Glomerular visceral epithelial cell (primary cell): ENCODE measurements at regions not wholly inside any gene's neighbourhood (a gene's known extent, or its start where the extent isn't known, plus 50 kb on each side); places are given as distances from the start of the nearest gene placed in this dataset.
"Not testable (repeated sequence)": the region's sequence is repeated elsewhere in the genome, so short reads cannot be mapped to it uniquely, and the experiment has no call there.

Experiments used
- DNase-seq: peaks from one replicate; pipeline ENCODE4 v3.0.0-alpha.2; 2016; ENCODE audit errors: extremely low spot score

DNA sequence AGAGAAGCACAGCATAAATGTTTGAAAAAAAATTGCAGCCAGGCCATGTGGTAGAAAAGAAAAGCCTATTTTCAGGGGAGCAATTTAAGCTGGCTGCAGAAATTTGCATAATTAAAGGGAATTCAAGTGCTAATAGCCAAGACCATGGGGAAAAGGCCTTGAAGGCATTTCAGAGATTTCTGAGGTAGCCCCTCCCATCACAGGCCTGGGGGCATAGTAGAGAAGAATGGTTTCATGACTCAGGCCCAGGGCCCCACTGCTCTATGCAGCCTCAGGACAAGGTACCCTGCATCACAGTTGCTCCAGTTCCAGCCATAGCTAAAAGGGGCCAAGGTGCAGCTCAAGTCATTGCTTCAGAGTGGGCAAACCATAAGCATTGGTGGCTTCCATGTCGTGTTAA, 1416.0 kb downstream of the EFNA5 start:
- DNase-seq, result no peak

DNA sequence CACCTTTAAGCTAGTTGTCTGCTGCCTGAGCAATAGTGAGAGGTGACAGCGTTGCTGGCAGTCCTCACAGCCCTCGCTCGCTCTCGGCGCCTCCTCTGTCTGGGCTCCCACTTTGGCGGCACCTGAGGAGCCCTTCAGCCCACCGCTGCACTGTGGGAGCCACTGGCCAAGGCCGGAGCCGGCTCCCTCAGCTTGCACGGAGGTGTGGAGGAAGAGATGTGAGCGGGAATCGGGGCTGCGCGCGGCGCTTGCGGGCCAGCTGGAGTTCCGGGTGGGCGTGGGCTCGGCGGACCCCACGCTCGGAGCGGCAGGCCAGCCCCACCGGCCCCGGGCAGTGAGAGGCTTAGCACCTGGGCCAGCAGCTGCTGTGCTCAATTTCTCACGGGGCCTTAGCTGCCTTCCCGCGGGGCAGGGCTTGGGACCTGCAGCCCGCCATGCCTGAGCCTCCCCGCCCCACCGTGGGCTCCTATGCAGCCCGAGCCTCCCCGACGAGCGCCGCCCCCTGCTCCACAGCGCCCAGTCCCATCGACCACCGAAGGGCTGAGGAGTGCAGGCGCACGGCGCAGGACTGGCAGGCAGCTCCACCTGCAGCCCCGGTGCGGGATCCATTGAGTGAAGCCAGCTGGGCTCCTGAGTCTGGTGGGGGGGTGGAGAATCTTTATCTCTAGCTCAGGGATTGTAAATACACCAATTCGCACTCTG, 1424.5 kb downstream of the EFNA5 start:
- not testable (repeated sequence) for DNase-seq

DNA sequence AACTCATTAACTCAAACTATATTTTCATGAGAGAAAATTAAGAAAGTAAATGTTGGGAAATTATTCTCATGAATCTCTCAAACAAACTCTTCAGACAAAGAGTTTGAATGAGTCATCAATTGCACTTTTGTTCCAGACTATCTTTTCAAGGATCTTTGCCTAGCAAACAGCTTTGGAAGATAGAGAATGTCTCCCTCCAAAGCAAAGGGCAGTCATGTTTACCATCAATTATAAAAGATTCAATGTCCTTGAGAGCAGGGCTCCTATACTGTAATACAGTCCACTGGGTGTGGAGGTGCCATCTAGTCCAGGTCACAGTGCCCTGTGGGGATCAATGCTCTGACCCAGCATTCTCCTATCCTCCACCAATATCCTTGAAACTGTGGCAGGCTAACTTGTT, 1429.3 kb downstream of the EFNA5 start:
- DNase-seq, result no peak

DNA sequence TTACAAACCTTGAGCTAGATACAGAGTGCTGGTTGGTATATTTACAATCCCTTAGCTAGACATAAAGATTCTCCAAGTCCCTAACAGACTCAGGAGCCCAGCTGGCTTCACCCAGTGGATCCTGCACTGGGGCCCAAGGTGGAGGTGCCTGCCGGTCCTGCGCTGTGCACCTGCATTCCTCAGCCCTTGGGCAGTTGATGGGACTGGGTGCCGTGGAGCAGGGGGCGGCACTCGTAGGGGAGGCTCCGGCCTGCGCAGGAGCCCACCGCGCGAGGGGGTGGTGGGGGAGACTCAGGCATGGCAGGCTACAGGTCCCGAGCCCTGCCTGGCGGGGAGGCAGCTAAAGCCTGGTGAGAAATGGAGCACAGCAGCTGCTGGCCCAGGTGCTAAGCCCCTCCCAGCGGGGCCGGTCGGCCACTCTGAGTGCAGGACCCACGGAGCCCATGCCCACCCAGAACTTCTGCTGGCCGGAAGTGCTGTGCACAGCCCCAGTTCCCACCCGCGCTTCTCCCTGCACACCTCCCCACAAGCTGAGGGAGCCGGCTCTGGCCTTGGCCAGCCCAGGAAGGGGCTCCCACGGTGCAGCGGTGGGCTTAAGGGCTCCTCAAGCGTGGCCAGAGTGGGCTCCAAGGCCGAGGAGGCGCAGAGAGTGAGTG, 1464.7 kb downstream of the EFNA5 start:
- DNase-seq, result no peak

DNA sequence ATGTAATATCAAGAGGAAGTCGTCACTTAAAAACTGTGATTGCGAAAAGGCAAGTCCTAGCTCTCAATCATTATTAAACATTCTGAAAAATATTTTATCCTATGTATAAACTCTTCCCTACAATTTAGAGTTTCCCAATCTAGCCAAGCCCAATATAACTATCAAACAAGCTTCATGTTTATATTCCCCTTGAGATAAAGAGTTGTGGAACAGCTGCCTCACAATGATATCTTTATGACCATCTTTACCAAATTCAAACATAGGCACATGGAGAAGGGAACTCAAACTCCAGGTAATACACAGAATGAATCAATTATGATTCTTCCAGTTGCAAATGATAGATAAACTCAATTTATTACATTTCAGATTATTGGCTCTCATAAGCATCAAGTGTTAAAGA, 1468.7 kb downstream of the EFNA5 start:
- DNase-seq, result no peak

DNA sequence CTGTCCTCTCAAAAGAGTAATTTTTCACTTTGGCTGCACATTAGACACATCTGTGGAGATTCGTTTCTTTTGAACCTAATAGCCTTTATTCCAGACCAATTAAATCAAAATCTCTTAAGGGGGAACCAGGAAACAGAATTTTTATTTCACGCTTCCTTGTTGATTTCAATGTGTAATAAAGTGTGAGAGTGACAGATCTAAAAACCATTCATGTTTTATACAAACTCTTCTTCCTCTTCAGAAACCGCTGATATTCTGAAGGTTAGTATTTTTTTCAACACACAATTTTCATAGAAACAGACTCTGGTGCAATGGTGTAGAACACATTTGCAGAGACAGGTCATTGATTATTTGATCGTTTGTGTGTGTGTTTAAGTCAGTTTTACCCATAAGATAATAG, 1469.8 kb downstream of the EFNA5 start:
- no peak for DNase-seq

DNA sequence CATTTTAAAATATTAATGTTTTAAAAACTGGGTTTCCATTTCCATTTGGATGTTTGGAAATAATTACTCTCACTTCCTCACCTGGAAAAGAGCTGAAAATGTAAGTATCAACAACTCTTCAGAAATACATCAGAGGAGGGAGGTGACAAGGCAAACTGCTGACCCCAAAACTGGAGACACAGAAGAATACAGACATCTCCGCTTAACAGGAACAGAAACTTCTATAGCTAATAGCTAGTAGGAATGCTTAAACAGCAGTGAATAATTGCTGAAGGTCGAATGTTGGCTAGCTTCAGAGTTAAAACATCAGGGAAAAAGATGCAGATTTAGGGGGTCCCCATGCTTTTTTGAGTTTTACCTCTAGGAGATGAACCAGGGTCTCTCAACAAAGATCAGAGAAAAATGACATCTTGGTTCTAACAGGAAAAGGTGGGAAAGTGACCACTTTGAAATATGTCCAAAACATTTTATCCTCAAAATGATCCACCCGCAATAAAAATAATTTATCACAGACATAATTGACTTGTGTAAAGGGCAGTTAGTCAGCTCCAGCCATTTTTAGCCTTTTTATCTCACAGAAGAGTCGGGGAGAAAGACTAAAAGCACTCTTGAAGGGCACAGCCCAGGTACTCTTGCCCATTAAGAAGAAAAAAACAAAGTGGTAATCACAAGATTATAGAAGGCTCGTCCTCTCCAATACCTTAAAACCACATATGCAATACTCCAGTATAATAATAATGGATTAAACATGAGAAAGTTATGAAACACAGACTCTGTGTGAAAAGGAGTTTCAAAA, 1474.9 kb downstream of the EFNA5 start:
- no peak for DNase-seq

DNA sequence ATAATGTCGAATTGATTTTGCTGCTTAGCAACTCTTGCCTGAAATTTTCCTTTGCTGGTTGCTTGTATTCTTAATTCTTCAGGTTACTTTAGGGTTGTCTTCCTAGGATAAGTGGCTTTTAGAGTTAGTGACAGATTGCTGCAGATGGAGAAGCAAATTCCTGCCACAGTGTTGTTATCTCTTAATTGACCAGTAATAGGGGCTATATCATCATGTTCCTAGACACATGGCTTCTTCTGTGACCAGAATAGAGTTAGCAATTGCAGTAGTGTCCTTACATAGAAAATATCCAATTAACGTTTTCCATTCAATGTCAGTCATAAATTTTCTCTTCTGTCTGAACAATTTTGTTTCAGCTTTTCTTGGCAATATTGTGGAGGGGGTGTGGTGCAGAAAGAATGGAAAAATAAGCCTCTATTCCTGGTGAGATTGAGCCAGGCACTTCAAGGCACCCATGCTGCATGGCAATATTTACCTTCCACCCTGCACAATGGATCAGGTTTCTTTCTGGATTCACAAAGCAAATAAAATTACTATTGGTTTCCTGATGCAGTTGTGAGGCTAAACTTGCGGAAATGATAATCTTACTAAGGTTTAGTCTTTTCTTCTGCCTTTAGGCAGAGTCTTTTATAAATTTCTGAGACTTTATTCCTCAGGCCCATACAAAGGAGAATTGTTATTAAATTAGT, 1481.5 kb downstream of the EFNA5 start:
- no peak for DNase-seq

DNA sequence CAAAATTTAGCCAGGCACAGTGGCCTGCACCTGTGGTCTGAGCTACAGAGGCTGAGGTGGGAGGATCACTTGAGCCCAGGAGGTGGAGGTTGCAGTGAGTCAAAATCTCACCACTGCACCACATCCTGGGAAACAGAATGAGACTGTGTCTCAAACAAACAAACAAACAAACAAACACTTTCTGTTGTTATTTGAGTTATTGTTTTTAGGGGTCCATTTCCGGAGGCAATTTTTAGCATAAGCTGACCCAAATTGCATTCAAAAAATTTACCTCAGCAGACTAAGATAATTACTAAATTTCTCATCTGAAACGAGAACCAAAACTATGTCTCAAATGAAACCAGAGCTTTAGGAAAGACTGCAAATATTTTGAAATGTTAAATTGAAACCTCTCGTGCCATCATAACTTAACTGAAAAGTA, 1485.1 kb downstream of the EFNA5 start:
- no peak for DNase-seq

DNA sequence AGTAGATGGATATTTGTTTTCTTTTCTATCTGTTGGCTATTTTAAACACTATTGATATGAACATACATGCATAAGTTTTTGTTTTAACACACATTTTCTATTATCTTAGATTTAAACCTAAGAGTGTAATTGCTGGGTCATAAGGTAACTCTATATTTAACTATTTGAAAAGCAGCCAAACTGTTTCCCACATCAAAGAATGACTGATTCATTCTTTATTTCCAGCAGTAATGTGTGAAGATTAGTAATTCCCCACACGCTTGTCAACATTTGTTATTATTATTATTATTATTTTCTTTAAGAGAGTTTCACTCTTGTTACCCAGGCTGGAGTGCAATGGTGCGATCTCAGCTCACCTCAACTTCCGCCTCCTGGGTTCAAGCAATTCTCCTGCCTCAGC, 1495.8 kb downstream of the EFNA5 start:
- DNase-seq, result no peak

DNA sequence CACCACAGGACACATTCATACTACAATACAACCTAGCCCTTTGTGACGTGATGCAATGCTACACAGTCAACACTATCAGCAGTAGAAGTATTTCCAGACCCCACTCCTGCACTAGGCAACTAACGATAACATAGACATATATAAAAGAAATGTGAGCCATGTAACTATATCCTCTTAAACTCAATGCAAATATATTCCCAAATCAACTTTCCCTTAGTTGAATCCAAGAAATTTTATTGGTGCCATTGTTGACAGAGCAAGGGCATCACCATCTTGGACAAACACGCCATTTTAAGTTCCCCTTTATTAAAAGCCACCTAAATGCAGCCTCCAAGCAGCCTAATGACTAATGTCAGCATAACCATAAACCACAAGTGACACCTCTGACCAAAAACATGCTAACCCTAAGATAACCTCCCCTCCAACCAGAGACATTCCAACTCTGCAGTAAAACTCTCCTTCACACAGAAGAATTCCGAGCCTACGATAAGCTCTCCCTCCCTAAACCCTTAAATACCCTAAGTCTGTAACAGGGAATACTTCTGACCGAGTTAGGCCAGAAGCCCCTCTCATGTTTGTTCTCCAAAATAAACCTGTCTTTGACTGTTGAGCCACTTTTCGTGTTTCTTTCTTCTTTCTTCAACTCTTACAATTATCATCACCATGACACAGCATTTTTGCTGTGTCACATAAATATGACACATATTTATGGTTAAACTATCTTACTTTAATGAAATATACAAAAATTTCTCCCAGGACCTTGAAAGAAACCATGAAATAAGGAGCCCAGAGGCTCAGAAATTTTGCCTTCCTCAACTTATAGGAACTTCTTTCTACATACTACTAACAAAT, 1497.8 kb downstream of the EFNA5 start:
- no peak for DNase-seq

DNA sequence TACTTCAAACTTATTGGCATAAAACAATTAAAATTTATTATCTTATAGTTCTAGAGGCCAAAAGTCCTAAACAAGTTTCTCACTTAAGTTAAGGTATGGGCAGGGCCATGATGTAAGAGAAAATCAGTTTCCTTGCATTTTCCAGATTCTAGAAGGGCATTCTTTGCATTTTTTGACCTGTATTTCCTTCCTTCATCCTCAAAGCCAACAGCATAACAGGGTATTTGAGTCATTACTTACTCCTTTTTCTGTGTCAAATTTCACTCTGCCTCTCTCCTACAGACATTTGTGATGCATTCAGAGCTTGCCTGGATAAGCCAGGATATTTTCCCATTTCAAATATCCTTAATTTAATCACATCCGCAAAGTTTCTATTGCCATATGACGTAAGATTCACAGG, 1499.0 kb downstream of the EFNA5 start:
- DNase-seq, result peak; percentile 1

DNA sequence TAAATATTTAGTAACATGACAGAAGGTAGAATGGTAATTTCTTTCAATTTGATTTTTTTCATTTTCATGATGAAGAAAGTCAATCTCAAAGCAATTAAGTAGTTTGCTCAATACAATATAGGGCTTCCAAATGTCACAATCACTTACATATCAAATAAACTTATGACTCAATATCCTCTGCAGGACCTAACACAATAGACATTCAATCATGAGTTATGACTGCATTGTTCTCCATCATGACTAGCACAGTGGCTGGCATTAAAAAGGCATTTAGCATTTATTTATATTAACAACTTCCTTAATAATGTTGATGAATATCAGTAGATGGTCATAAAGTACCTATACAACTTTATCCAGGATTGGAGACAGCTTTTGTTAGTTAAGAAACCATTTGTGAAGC, 1499.6 kb downstream of the EFNA5 start:
- no peak for DNase-seq

DNA sequence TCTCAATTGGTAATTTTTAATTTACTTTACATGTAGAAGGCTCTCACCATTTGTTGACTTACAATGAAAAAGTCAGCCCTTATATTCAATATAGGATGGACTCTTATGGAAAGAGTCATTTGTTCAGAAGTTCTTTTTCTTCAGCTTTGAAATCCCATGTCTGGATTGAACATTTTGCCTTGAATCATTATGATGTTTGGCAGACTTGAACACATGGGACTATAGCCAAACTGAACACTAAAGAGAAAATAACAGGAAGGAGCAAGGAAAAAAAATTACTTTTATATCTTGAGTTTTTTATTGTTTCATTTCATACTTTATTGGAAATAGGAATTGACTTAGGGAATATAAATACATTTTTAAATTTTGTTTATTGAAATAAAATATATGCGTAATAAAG, 1503.0 kb downstream of the EFNA5 start:
- no peak for DNase-seq

DNA sequence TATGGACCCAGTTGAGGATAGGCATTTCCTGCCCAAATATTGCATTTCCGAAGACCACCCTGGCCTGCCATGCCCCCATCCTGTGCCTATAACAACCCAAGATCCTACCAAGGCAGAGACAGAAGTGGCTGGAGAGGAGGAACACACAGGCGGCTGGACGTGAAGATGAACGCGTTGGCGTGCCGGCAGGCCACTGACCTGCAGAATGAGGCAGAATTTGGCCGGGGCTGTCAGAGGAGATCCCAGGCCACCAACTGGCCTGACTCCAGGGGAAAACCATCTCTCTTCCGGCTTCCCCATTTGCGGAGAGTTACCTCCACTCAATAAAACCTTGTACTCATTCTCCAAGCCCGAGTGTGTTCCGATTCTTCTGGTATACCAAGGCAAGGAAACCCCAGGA, 1507.5 kb downstream of the EFNA5 start:
- no peak for DNase-seq

DNA sequence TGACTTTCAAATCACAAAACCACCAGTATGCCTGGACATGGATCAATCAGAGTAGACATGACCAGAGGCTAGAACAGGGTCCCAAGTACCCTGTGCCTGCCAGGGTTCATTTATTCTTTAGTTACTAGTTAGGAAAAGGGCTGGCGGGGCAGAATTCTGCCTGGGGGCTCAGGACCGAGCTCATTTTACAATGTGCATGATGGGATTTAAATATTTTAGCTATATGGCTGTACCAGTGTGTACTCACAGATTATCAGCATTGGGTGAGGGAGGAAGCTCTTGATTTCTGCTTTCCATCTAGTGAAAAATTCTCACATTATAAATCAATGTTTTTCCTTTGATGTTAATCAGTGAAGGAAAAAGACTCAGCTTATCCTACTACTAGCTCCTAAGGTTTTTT, 1511.1 kb downstream of the EFNA5 start:
- DNase-seq, result no peak

DNA sequence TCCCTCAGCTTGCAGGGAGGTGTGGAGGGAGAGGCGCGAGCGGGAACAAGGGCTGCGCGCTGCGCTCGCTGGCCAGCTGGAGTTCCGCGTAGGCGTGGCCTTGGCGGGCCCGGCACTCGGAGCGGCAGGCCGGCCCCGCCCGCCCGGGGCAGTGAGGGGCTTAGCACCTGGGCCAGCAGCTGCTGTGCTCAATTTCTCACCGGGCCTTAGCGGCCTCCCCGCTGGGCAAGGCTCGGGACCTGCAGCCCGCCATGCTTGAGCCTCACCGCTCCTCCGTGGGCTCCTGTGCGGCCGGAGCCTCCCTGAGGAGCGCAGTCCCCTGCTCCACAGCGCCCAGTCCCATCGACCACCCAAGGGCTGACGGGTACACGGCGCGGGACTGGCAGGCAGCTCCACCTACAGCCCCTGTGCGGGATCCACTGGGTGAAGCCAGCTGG, 1516.4 kb downstream of the EFNA5 start:
- no peak for DNase-seq

DNA sequence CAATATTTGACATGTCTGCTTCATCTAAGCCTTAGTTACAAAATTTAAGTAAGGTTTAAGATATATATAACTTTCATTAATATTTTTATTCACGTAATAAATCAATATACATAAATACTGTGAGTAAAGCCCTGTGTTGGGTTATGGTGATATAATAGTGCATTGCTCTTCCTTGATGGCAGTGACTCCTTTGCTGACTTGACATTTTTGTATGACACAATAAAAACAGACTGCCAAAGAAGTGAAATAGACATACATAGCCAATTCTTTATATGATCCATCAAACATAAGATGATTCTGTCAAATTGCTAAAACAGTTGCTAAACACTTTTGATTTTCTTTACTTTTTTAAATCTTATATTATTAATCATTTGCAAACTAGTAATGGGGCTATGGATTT, 1518.2 kb downstream of the EFNA5 start:
- no peak for DNase-seq

DNA sequence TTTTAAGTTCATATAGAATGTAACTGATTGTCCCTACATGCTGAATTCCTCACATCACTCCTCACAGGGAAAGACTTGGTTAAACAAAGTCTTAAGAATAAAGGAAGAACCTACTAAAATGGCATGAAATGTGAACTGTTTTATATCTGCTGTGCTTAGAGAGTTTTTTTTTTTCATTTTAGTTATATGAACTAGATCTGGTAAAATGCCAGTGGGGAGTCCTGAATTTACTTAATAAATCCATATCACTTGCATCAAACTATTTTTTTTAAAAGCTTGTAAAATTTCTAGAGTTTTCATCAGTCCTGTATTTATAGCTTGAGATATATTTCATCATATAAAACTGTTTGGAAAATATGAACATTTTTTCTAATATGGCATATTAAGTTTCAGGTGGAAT, 1528.6 kb downstream of the EFNA5 start:
- no peak for DNase-seq

DNA sequence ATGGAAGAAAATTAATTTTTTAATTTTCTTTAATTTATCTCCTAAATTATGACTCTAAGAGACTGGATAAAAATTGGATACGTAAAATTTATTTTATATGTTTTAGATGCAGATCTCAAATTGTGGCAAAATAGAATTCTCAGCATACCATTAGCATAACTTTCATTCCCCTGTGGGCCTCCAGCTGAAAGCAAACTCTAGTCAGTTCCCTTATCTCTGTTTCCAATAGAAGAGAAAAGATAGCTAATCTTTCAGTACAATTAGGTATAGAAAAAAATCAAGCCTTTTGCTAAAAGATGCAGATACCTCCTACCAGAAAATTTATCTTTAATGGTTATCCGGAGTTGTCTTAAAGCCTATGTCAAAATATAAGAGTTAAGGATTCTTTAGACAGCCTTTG, 1530.6 kb downstream of the EFNA5 start:
- DNase-seq, result no peak

DNA sequence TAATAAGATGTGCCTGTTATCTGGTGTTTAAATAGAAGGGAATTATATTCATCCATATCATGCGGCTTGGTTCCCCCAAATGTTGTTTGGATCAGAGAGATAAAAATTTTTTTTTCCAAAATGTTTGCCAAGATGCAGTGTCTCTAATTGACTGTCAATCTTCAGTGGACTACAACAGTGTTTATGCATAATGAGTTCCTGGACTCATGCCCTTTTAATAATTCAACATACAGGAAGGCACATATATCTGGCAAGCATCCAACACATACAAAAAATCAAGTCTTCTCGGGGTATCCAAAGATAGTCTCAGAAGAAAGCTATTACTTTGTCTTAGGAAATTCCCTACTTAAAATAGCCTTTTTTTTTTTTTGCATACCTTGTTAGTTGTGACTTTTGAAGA, 1534.7 kb downstream of the EFNA5 start:
- no peak for DNase-seq
